Fibroblast of upper back skin (primary cell): ENCODE measurements at regions not wholly inside any gene's neighbourhood (a gene's known extent, or its start where the extent isn't known, plus 50 kb on each side); places are given as distances from the start of the nearest gene placed in this dataset.
A peak's percentile ranks its signal among the peaks of the same experiment; 100 is the strongest.
"Not testable (repeated sequence)": the region's sequence is repeated elsewhere in the genome, so short reads cannot be mapped to it uniquely, and the experiment has no call there.

ENCODE experiments used
- DNase-seq: peaks from one replicate; pipeline ENCODE4 v3.0.0-alpha.2; 2013

- DNase-seq = not testable (repeated sequence)
These were observed 50.6 kb upstream of the MYL10 start for GRCh38 chr7:101679653-101680173.

- DNase-seq = no peak
These were observed 51.5 kb upstream of the MYL10 start for GRCh38 chr7:101680406-101681145.

- DNase-seq = peak; percentile 87
These were observed 52.3 kb upstream of the MYL10 start for GRCh38 chr7:101681170-101682007.

- no peak for DNase-seq
These were observed 55.9 kb upstream of the MYL10 start for GRCh38 chr7:101684983-101685330.

- no peak for DNase-seq
These were observed 56.9 kb upstream of the MYL10 start for GRCh38 chr7:101686030-101686429.

- no peak for DNase-seq
These were observed 58.0 kb upstream of the MYL10 start for GRCh38 chr7:101687081-101687480.

- no peak for DNase-seq
These were observed 58.7 kb upstream of the MYL10 start for GRCh38 chr7:101687791-101688182.

GRCh38 chr7:101688183-101688831 is 59.2 kb upstream of the MYL10 start:
- peak; percentile 53 for DNase-seq

- DNase-seq = no peak
These were observed 60.2 kb upstream of the MYL10 start for GRCh38 chr7:101688995-101689907.

GRCh38 chr7:101690061-101690460 is 61.0 kb upstream of the MYL10 start:
- DNase-seq = no peak

- DNase-seq = no peak
These were observed 62.8 kb upstream of the MYL10 start for GRCh38 chr7:101691822-101692384.

- no peak for DNase-seq
These were observed 64.5 kb upstream of the MYL10 start for GRCh38 chr7:101693498-101694091.

- DNase-seq = no peak
These were observed 69.9 kb upstream of the MYL10 start for GRCh38 chr7:101698964-101699363.

- no peak for DNase-seq
These were observed 70.3 kb upstream of the MYL10 start for GRCh38 chr7:101699399-101699798.

GRCh38 chr7:101699881-101700823 is 71.1 kb upstream of the MYL10 start:
- DNase-seq = no peak

GRCh38 chr7:101701153-101701794 is 72.2 kb upstream of the MYL10 start:
- DNase-seq = no peak

- DNase-seq = no peak
These were observed 73.3 kb upstream of the MYL10 start for GRCh38 chr7:101702362-101702850.

GRCh38 chr7:101705331-101705730 is 76.2 kb upstream of the MYL10 start:
- no peak for DNase-seq

- no peak for DNase-seq
These were observed 78.5 kb upstream of the MYL10 start for GRCh38 chr7:101707587-101707986.

- DNase-seq = no peak
These were observed 79.1 kb upstream of the MYL10 start for GRCh38 chr7:101708223-101708622.
